Loucy (cell line): ENCODE measurements at regions not wholly inside any gene's neighbourhood (a gene's known extent, or its start where the extent isn't known, plus 50 kb on each side); places are given as distances from the start of the nearest gene placed in this dataset.

Experiments used
- H2AFZ ChIP-seq: fragments of 200-600 bp; sonication (generic); 2 replicates; pipeline ENCODE4 v1.6.0; 2016; ENCODE audit warnings: antibody characterized with exemption, mild to moderate bottlenecking, low read length, moderate library complexity
- H3F3A ChIP-seq: fragments of 200-600 bp; 2 replicates; pipeline ENCODE4 v1.6.0; 2016; ENCODE audit warnings: antibody characterized with exemption, low read depth, mild to moderate bottlenecking
- H3K27me3 ChIP-seq: fragments of 200-600 bp; sonication (generic); 2 replicates; pipeline ENCODE4 v1.6.1; 2014; ENCODE audit warnings: low read length, mild to moderate bottlenecking; ENCODE audit not compliant: insufficient read depth, poor library complexity, severe bottlenecking
- H3K36me3 ChIP-seq: fragments of 200-600 bp; sonication (generic); 2 replicates; pipeline ENCODE4 v1.6.1; 2016; ENCODE audit warnings: low read length; ENCODE audit not compliant: insufficient read depth
- H3K4me1 ChIP-seq: fragments of 200-600 bp; sonication (generic); 2 replicates; pipeline ENCODE4 v1.5.1; 2014; ENCODE audit warnings: low read length, mild to moderate bottlenecking; ENCODE audit not compliant: insufficient read depth, poor library complexity, severe bottlenecking
- H3K4me2 ChIP-seq: fragments of 200-600 bp; sonication (generic); 2 replicates; pipeline ENCODE4 v1.6.0; 2014; ENCODE audit warnings: antibody characterized with exemption, low read length, low read depth, mild to moderate bottlenecking; ENCODE audit not compliant: poor library complexity, severe bottlenecking
- H3K4me3 ChIP-seq: fragments of 200-600 bp; sonication (generic); 2 replicates; pipeline ENCODE4 v1.5.1; 2014; ENCODE audit warnings: low read length, mild to moderate bottlenecking, mixed read lengths; ENCODE audit not compliant: poor library complexity, severe bottlenecking
- H3K79me2 ChIP-seq: fragments of 200-600 bp; sonication (generic); 2 replicates; pipeline ENCODE4 v1.6.1; 2014; ENCODE audit warnings: low read length; ENCODE audit not compliant: insufficient read depth
- H3K9ac ChIP-seq: fragments of 200-600 bp; sonication (generic); 2 replicates; pipeline ENCODE4 v1.6.0; 2014; ENCODE audit warnings: mild to moderate bottlenecking, low read depth, low read length, moderate library complexity; ENCODE audit not compliant: poor library complexity, severe bottlenecking
- H3K9me2 ChIP-seq: fragments of 200-600 bp; sonication (generic); replicated peaks from 2 replicates; pipeline ENCODE4 v1.6.1; 2016; ENCODE audit warnings: low read depth, low read length, mixed read lengths
- H3K9me3 ChIP-seq: fragments of 200-600 bp; sonication (generic); 2 replicates; pipeline ENCODE4 v1.6.1; 2014; ENCODE audit warnings: mild to moderate bottlenecking, antibody characterized with exemption, low read length, low read depth; ENCODE audit not compliant: insufficient read depth
- H4K20me1 ChIP-seq: fragments of 200-600 bp; sonication (generic); 2 replicates; pipeline ENCODE4 v1.6.0; 2014; ENCODE audit warnings: antibody characterized with exemption, low read length, mild to moderate bottlenecking; ENCODE audit not compliant: insufficient read depth, poor library complexity, severe bottlenecking
- CTCF ChIP-seq: fragments of 200-600 bp; sonication (generic); conservative IDR thresholded peaks from 2 replicates; pipeline ENCODE4 v1.5.1; 2014; ENCODE audit warnings: mild to moderate bottlenecking, antibody characterized with exemption, low read length
- EZH2phosphoT487 ChIP-seq: fragments of 200-600 bp; IDR thresholded peaks from 2 replicates; pipeline ENCODE4 v1.6.1; 2018; ENCODE audit warnings: antibody characterized with exemption, mild to moderate bottlenecking, moderate library complexity, borderline replicate concordance

GRCh38 chr14:104377256-104377655, 202.3 kb upstream of the C14orf180 start:
- Histone ChIP-seq H3K9me2 (no peaks in the 10 kb centered on the region), H3F3A (no peaks in the 10 kb centered on the region), H4K20me1 (no peaks in the 10 kb centered on the region), H3K27me3 (no peaks in the 10 kb centered on the region), H3K9ac (no peak overlapping the region), H3K36me3 (no peaks in the 10 kb centered on the region), H3K4me2 (no peak overlapping the region), H3K4me1 (no peaks in the 10 kb centered on the region), H3K79me2 (no peaks in the 10 kb centered on the region), H3K9me3 (peaks cover 5% of the 10 kb centered on the region; the same call in 1 of the 2 replicates), H3K4me3 (no peak overlapping the region), H2AFZ (no peak overlapping the region)
- TF ChIP-seq CTCF (no peak), EZH2phosphoT487 (no peak)

GRCh38 chr14:104378698-104379113, 200.9 kb upstream of the C14orf180 start:
- H3K9ac ChIP-seq: no peak overlapping the region
- H3K4me3 ChIP-seq: no peak overlapping the region
- H3K9me2 ChIP-seq: no peaks in the 10 kb centered on the region
- H3F3A ChIP-seq: no peaks in the 10 kb centered on the region
- H4K20me1 ChIP-seq: no peaks in the 10 kb centered on the region
- no peak for TF ChIP-seq EZH2phosphoT487
- TF ChIP-seq CTCF: no peak
- no peak overlapping the region for H2AFZ ChIP-seq
- no peaks in the 10 kb centered on the region for H3K79me2 ChIP-seq
- no peak overlapping the region for H3K4me2 ChIP-seq
- H3K27me3 ChIP-seq: no peaks in the 10 kb centered on the region
- no peaks in the 10 kb centered on the region for H3K36me3 ChIP-seq
- H3K9me3 ChIP-seq: peaks cover 5% of the 10 kb centered on the region; the same call in 1 of the 2 replicates
- no peaks in the 10 kb centered on the region for H3K4me1 ChIP-seq

GRCh38 chr14:104382361-104383087, 197.0 kb upstream of the C14orf180 start:
- no peak overlapping the region for H2AFZ ChIP-seq
- no peaks in the 10 kb centered on the region for H3K36me3 ChIP-seq
- H4K20me1 ChIP-seq: no peaks in the 10 kb centered on the region
- no peak overlapping the region for H3K4me2 ChIP-seq
- no peaks in the 10 kb centered on the region for H3K4me1 ChIP-seq
- no peak overlapping the region for H3K4me3 ChIP-seq
- H3K9me2 ChIP-seq: no peaks in the 10 kb centered on the region
- no peak for TF ChIP-seq CTCF
- no peak for TF ChIP-seq EZH2phosphoT487
- peaks cover 5% of the 10 kb centered on the region; the same call in 1 of the 2 replicates for H3K9me3 ChIP-seq
- no peaks in the 10 kb centered on the region for H3K79me2 ChIP-seq
- no peaks in the 10 kb centered on the region for H3K27me3 ChIP-seq
- H3F3A ChIP-seq: no peaks in the 10 kb centered on the region
- no peak overlapping the region for H3K9ac ChIP-seq
